ENCODE measurements at regions not wholly inside any gene's neighbourhood (a gene's known extent, or its start where the extent isn't known, plus 50 kb on each side); places are given as distances from the start of the nearest gene placed in this dataset.

DNA sequence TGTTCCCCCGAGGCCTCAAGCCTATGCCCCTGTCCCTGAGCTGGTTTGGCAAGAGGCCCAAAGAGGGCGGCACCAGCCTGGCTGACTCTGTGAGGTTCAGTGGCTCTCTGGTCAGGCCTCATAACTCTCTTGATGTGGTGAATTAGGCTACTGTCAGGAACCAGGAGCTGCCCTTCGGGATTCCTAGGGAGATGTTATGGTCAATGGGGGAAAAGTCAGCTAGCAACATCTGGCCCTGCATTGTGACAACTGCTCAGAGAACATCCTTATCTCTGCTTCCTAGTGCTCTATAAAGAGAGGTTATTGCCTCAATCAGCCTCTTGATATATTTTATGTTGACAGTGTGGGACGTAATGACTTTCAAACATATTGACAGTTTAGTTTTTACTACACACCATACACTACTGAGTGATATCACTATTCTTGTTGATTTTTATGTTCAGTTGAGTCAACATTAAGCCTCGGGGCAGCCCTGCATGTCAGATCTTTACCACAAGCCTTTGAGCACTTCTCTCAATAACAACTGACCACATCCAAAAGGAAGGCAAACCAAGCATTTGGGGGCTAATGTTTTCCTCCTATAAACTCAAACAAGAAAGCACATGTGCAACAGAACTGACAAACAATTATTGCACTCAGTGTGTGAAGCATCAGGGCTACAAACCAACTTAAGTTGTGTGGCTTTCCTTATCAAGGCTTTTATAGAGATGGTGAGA lies 448.3 kb upstream of the SLC14A2 start:
- intact Hi-C loops (cut with micrococcal nuclease): no loop called here
- Mint-ChIP-seq H3K27me3 (no peaks in the 10 kb centered on the region), H3K27ac (no peak overlapping the region), H3K4me1 (peaks cover 8% of the 10 kb centered on the region), H3K9me3 (ENCODE audit: insufficient read depth) (no peaks in the 10 kb centered on the region), H3K4me3 (no peak overlapping the region)
- ChIA-PET POLR2A (no interaction called here), CTCF (interaction anchor here (0.8 kb wide), 1 partner anchor 12 kb away, joined by 3 read pairs; no protein-coding TSS in a partner anchor)
- Histone ChIP-seq H3K36me3 (replicated peaks in 1 of 2; ENCODE audit: control extremely low read depth in 1 of 2, control insufficient read depth in 1 of 2, extremely low read depth in 1 of 2, insufficient read depth in 2 of 2, low read length in 1 of 2) (no peaks in the 10 kb centered on the region), H2AFZ (ENCODE audit: insufficient read depth, low read depth, low read length, poor library complexity, severe bottlenecking) (no peak overlapping the region), H3K4me2 (replicated peaks; ENCODE audit: low read depth, low read length, poor library complexity, severe bottlenecking) (no peak overlapping the region), H4K20me1 (ENCODE audit: control insufficient read depth, insufficient read depth, low read length, poor library complexity, severe bottlenecking) (no peaks in the 10 kb centered on the region), H3K27ac (ENCODE audit: low read length in 2 of 2) (no peak overlapping the region), H3K79me2 (ENCODE audit: control insufficient read depth, insufficient read depth, low read length) (no peaks in the 10 kb centered on the region), H3K9me3 (ENCODE audit: control extremely low read depth in 1 of 3, control insufficient read depth in 2 of 3, insufficient read depth in 1 of 3, low read length in 2 of 3) (no peaks in the 10 kb centered on the region), H3K4me1 (ENCODE audit: control insufficient read depth in 2 of 2, insufficient read depth in 2 of 2, low read length in 2 of 2) (peaks cover 1 to 4% of the 10 kb centered on the region in 2 donors), H3K27me3 (replicated peaks in 1 of 4; ENCODE audit: control extremely low read depth in 1 of 4, control insufficient read depth in 3 of 4, insufficient read depth in 4 of 4, low read length in 3 of 4) (no peaks in the 10 kb centered on the region), H3K9ac (ENCODE audit: low read length) (no peak overlapping the region), H3K4me3 (ENCODE audit: control extremely low read depth in 1 of 5, extremely low read depth in 1 of 5, insufficient read depth in 1 of 5, low read depth in 2 of 5, low read length in 4 of 5) (no peak overlapping the region)
- no peak for TF ChIP-seq EZH2 (IDR thresholded peaks at IDR 0.05; ENCODE audit: borderline replicate concordance, insufficient read depth, low read depth, low read length, poor library complexity, severe bottlenecking)
- TF ChIP-seq, protein P1, sequence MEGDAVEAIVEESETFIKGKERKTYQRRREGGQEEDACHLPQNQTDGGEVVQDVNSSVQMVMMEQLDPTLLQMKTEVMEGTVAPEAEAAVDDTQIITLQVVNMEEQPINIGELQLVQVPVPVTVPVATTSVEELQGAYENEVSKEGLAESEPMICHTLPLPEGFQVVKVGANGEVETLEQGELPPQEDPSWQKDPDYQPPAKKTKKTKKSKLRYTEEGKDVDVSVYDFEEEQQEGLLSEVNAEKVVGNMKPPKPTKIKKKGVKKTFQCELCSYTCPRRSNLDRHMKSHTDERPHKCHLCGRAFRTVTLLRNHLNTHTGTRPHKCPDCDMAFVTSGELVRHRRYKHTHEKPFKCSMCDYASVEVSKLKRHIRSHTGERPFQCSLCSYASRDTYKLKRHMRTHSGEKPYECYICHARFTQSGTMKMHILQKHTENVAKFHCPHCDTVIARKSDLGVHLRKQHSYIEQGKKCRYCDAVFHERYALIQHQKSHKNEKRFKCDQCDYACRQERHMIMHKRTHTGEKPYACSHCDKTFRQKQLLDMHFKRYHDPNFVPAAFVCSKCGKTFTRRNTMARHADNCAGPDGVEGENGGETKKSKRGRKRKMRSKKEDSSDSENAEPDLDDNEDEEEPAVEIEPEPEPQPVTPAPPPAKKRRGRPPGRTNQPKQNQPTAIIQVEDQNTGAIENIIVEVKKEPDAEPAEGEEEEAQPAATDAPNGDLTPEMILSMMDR (IDR thresholded peaks at IDR 0.05): no peak
- 50% methylated on average over 2 of the region's 5 CpGs for whole genome bisulfite sequencing (ENCODE audit: insufficient coverage)
- DNase-seq (no peak), ATAC-seq (ENCODE audit: low read depth) (no peak)

DNA sequence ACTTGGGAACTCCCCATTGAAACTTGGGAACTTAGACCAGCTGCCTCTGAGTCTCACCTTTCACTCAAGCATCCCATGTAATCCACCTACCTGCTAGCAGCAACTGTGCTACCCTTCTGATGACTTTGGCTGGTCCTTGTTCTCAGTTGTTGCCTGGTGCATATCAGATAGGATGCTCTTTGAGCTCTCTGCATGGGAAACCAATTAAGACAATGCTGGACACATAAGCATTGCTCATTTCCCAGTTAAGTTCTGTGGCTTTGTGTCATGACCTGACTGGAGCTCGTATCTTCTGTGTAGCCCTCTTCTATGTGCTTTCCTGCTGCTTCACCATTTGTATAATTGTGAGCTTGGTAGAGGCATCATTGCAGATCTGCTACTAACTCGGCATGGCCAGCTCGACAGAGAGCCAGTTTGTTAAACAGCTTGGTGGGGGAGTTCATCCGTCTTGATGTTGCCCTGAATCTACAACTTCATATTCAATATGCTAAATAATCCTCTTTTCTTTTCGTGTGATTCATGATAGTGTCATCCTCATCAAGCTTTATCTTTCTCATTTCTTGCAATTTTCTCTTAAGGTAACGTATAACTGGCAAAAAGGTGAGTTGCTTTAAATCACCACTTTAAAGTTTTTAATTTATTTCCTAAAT lies 447.5 kb upstream of the SLC14A2 start:
- Histone ChIP-seq H3K36me3 (replicated peaks in 1 of 2; ENCODE audit: control extremely low read depth in 1 of 2, control insufficient read depth in 1 of 2, extremely low read depth in 1 of 2, insufficient read depth in 2 of 2, low read length in 1 of 2) (no peaks in the 10 kb centered on the region), H2AFZ (ENCODE audit: insufficient read depth, low read depth, low read length, poor library complexity, severe bottlenecking) (no peak overlapping the region), H3K79me2 (ENCODE audit: control insufficient read depth, insufficient read depth, low read length) (no peaks in the 10 kb centered on the region), H4K20me1 (ENCODE audit: control insufficient read depth, insufficient read depth, low read length, poor library complexity, severe bottlenecking) (no peaks in the 10 kb centered on the region), H3K9me3 (ENCODE audit: control extremely low read depth in 1 of 3, control insufficient read depth in 2 of 3, insufficient read depth in 1 of 3, low read length in 2 of 3) (no peaks in the 10 kb centered on the region), H3K4me1 (ENCODE audit: control insufficient read depth in 2 of 2, insufficient read depth in 2 of 2, low read length in 2 of 2) (no peaks in the 10 kb centered on the region), H3K27ac (ENCODE audit: low read length in 2 of 2) (no peak overlapping the region), H3K27me3 (replicated peaks in 1 of 4; ENCODE audit: control extremely low read depth in 1 of 4, control insufficient read depth in 3 of 4, insufficient read depth in 4 of 4, low read length in 3 of 4) (no peaks in the 10 kb centered on the region), H3K4me2 (replicated peaks; ENCODE audit: low read depth, low read length, poor library complexity, severe bottlenecking) (no peak overlapping the region), H3K4me3 (ENCODE audit: control extremely low read depth in 1 of 5, extremely low read depth in 1 of 5, insufficient read depth in 1 of 5, low read depth in 2 of 5, low read length in 4 of 5) (no peak overlapping the region), H3K9ac (ENCODE audit: low read length) (no peak overlapping the region)
- intact Hi-C loops (cut with micrococcal nuclease): no loop called here
- DNase-seq: no peak
- no CpG with 5 or more reads among the region's 6 CpGs for WGBS (ENCODE audit: insufficient coverage)
- TF ChIP-seq, protein P1 (IDR thresholded peaks at IDR 0.05): no peak
- TF ChIP-seq EZH2 (IDR thresholded peaks at IDR 0.05; ENCODE audit: borderline replicate concordance, insufficient read depth, low read depth, low read length, poor library complexity, severe bottlenecking): no peak
- Mint-ChIP-seq H3K27me3 (no peaks in the 10 kb centered on the region), H3K4me1 (peaks cover 7% of the 10 kb centered on the region), H3K4me3 (no peak overlapping the region), H3K27ac (no peak overlapping the region), H3K9me3 (ENCODE audit: insufficient read depth) (no peaks in the 10 kb centered on the region)
- ChIA-PET CTCF (interaction anchor here (0.8 kb wide), 1 partner anchor 12 kb away, joined by 3 read pairs; no protein-coding TSS in a partner anchor), POLR2A (no interaction called here)
- ATAC-seq (ENCODE audit: low read depth): no peak
